Activated naive CD4-positive, alpha-beta T cell treated with anti-CD3 and anti-CD28 coated beads, Interleukin-2, amount 50 U/mL, for 24 hours (primary cell): ENCODE measurements at regions not wholly inside any gene's neighbourhood (a gene's known extent, or its start where the extent isn't known, plus 50 kb on each side); places are given as distances from the start of the nearest gene placed in this dataset.

Experiments
- H3K27ac Mint-ChIP-seq: one replicate; pipeline ENCODE4 v1.8.0; 2021; ENCODE audit warnings: mild to moderate bottlenecking, mixed read lengths
- H3K27me3 Mint-ChIP-seq: one replicate; pipeline ENCODE4 v1.8.0; 2021; ENCODE audit warnings: mixed read lengths
- H3K36me3 Mint-ChIP-seq: one replicate; pipeline ENCODE4 v1.8.0; 2021; ENCODE audit warnings: mixed read lengths
- H3K4me1 Mint-ChIP-seq: one replicate; pipeline ENCODE4 v1.8.0; 2021; ENCODE audit warnings: mixed read lengths
- H3K4me3 Mint-ChIP-seq: one replicate; pipeline ENCODE4 v1.8.0; 2021; ENCODE audit warnings: mild to moderate bottlenecking, mixed read lengths
- H3K9me3 Mint-ChIP-seq: one replicate; pipeline ENCODE4 v1.8.0; 2021; ENCODE audit warnings: mixed read lengths

DNA sequence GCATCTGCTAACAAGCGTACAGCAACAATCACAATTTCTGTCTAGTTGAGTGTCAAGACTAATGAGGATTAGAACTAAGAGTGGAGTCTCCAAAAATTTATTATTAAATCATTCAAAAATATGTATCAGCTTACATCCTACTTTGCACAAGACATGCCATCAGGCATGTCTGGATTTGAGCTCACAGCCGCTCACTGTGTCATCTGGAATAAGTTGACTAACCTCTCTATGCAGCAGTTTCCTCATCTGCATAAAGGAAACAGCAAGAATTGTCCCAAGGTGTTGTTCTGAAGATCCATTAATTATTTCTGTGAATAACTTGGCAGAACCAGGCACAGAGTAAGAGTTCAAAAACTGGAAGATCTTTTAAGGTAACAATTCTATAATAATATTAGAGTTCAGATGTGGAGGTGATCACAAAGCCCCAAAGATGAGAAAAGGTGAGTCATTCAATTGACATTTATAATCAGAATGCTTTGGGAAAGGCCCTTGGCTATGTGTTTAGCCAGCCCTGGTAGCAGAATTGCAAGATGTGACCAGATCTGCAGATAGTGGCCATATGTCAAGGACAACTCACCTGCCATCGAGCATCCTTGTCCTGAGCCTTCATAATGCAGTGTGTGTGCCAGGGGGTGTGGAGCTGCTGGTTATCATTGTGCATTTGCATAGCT, 264.0 kb downstream of the FOXA2 start:
- H3K9me3 Mint-ChIP-seq: no peaks in the 10 kb centered on the region
- no peaks in the 10 kb centered on the region for H3K36me3 Mint-ChIP-seq
- H3K4me1 Mint-ChIP-seq: no peaks in the 10 kb centered on the region
- H3K27me3 Mint-ChIP-seq: no peaks in the 10 kb centered on the region
- H3K27ac Mint-ChIP-seq: no peak overlapping the region
- no peak overlapping the region for H3K4me3 Mint-ChIP-seq

DNA sequence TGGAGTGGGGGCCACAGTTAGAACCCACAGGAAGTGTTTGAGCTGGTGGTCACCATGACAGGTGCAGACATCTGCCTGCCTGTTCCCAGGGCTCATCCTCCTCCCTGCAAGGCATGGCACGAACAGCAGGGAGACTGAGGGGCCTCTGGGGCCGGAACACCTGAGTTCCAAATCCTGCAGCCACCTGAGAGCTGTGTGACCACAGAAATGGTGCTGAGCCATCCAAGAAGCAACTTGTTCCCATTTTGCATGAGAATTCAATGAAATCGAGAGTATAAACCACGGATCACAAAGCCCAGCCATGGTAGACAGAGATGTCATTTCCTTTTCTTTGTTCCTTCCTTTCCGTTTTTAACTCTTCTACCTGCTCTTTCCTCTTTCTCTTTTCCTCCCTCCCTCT, 268.6 kb downstream of the FOXA2 start:
- H3K9me3 Mint-ChIP-seq: peaks cover 4% of the 10 kb centered on the region
- H3K27me3 Mint-ChIP-seq: no peaks in the 10 kb centered on the region
- H3K4me1 Mint-ChIP-seq: no peaks in the 10 kb centered on the region
- H3K4me3 Mint-ChIP-seq: no peak overlapping the region
- no peaks in the 10 kb centered on the region for H3K36me3 Mint-ChIP-seq
- H3K27ac Mint-ChIP-seq: no peak overlapping the region

DNA sequence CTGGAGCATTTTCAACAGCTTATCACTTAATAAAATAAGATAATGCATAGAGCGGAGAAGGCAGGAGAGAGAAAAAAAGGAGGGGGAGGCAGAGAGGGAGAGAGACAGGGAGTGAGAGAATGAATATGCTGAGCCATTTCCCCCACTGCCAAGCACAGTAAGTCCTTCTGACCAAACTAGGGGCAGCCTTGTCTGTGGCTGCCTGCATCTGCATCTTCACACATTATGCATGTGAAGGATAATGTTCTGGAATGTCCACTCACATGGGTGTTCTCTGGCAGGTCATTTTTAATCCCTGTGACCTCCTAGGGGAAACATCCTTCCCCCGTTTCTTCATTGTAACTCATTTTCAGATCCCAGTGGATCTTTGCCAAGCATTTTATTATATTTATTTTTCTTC, 269.3 kb downstream of the FOXA2 start:
- no peaks in the 10 kb centered on the region for H3K27me3 Mint-ChIP-seq
- H3K4me1 Mint-ChIP-seq: no peaks in the 10 kb centered on the region
- H3K9me3 Mint-ChIP-seq: peaks cover 4% of the 10 kb centered on the region
- H3K27ac Mint-ChIP-seq: no peak overlapping the region
- no peaks in the 10 kb centered on the region for H3K36me3 Mint-ChIP-seq
- H3K4me3 Mint-ChIP-seq: no peak overlapping the region

DNA sequence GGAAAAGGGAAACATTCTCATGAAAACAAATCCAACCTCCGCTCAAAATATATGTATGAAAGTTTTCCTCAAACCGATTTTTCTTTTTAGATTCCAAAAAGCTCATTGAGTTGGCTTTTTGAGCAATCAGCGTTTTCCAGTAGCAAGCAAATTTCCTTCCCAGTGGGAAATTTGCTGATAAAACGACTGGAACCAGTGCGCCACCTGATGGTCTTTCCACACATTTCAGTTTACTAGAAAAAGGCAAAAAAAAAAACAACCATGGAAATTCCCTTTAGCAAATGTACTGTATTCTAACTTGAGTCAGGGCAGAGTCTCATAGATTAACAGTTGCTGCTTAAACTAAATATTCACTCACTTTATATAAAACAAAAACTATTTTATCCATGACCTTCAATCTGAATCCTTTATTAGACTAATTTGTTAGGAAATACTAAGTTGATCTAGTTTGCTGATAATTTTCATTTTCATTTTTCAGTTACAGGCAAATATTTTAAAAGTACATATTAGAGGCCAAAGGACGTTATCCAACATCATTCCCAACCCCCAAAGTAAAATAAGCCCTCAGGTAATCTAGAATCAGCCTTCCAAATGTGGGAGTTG, 271.5 kb downstream of the FOXA2 start:
- Mint-ChIP-seq H3K4me1 (no peaks in the 10 kb centered on the region), H3K36me3 (no peaks in the 10 kb centered on the region), H3K27me3 (no peaks in the 10 kb centered on the region), H3K9me3 (peaks cover 4% of the 10 kb centered on the region), H3K27ac (no peak overlapping the region), H3K4me3 (no peak overlapping the region)

DNA sequence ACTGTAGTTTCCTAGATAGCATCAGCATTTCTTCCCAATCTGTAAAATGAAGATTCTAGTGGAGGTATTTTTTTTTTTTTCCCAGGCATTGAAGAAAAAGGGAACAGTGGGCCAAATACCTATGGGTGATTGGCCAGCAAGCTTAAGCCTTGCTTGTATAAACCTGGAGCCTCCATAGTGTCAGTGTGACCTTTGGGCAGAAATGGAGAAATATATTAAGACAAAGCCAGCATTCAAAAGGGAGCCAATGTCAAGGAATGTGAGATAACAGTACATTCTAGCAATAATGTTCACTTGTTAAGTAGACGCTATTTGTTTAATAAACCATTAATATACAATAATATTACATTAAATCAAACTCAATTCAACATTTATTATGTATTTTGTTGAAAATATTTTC, 275.4 kb downstream of the FOXA2 start:
- Mint-ChIP-seq H3K27ac (no peak overlapping the region), H3K27me3 (no peaks in the 10 kb centered on the region), H3K4me3 (no peak overlapping the region), H3K9me3 (peaks cover 4% of the 10 kb centered on the region), H3K36me3 (no peaks in the 10 kb centered on the region), H3K4me1 (no peaks in the 10 kb centered on the region)

DNA sequence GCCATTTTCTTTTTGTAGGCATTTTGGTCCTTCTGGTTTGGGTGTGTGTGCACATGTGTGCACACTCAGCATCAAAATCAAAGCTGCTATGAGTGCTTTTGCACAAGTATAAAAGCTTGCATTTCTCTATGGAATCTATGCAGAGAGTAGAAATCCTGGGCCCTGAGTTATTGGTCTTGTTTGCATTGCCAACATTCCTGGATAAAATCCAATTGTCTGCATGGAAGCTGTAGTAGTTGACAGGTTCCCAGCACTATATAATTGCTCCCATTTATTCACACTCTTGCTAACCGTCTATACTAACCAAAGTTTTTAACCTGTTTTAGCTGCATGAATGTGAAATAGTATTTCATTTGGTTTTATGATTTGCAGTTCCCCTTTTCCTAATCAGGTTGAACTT, 277.0 kb downstream of the FOXA2 start:
- Mint-ChIP-seq H3K27me3 (no peaks in the 10 kb centered on the region), H3K27ac (no peak overlapping the region), H3K36me3 (no peaks in the 10 kb centered on the region), H3K4me1 (no peaks in the 10 kb centered on the region), H3K4me3 (no peak overlapping the region), H3K9me3 (no peaks in the 10 kb centered on the region)

DNA sequence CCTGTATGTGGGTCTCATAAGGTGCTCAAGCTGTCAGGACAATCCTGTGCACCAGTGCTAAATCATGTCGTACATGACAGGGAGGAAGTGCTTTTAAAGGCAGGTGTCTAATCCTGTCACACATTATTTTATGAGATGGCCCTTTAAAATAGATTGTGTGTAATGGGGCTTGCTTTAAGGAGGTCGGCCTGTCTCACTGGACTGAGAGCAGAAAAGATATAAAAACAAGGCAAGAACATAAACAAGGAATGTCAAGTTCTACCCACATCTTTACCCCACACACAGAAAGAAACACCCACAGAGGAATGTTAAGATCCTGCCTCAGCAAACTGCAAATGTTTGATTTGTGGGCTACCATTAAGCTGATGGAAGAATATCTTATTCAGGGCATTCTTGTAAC, 279.0 kb downstream of the FOXA2 start:
- Mint-ChIP-seq H3K27me3 (no peaks in the 10 kb centered on the region), H3K4me3 (no peak overlapping the region), H3K9me3 (no peaks in the 10 kb centered on the region), H3K4me1 (no peaks in the 10 kb centered on the region), H3K36me3 (no peaks in the 10 kb centered on the region), H3K27ac (no peak overlapping the region)

DNA sequence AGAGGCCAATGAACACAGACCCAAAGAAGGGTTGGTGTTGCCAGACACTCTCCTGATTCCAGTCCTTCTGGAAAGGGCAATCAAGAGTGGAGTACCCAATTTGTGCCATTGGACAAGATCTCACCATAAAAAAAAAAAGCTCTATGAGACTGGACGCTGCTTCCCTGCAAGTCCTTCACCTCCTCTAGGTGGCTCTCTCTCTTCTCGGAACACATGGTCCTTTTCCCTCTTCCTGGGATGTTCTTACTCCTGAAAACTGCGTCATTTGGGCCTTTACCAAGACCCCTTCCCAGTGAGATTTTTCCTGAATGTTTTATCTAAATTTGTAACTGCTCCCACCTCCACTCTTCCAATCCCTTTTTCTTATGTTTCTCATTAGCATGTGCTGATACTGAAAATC, 280.8 kb downstream of the FOXA2 start:
- H3K9me3 Mint-ChIP-seq: no peaks in the 10 kb centered on the region
- H3K4me1 Mint-ChIP-seq: no peaks in the 10 kb centered on the region
- no peaks in the 10 kb centered on the region for H3K27me3 Mint-ChIP-seq
- H3K27ac Mint-ChIP-seq: no peak overlapping the region
- H3K4me3 Mint-ChIP-seq: no peak overlapping the region
- H3K36me3 Mint-ChIP-seq: no peaks in the 10 kb centered on the region

DNA sequence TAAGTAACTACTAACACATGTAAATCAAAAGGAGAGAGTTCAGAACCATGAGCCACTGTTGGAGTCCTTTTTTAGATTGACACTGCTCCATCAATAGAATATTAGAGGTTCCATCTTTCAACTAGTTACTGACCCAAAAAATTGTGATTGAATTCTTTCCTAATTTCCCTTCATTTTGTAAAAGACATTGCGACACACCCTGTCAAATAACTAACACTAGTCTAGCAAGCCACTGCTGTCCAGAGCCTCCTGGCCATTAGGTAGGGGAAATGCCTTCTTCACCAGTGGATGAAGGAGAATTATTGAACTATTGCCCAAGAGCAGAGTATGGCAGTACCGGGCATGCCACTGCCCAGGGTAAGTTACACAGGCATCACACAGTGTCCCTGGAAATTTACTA, 282.3 kb downstream of the FOXA2 start:
- Mint-ChIP-seq H3K4me1 (no peaks in the 10 kb centered on the region), H3K9me3 (no peaks in the 10 kb centered on the region), H3K27ac (no peak overlapping the region), H3K4me3 (no peak overlapping the region), H3K27me3 (no peaks in the 10 kb centered on the region), H3K36me3 (no peaks in the 10 kb centered on the region)

DNA sequence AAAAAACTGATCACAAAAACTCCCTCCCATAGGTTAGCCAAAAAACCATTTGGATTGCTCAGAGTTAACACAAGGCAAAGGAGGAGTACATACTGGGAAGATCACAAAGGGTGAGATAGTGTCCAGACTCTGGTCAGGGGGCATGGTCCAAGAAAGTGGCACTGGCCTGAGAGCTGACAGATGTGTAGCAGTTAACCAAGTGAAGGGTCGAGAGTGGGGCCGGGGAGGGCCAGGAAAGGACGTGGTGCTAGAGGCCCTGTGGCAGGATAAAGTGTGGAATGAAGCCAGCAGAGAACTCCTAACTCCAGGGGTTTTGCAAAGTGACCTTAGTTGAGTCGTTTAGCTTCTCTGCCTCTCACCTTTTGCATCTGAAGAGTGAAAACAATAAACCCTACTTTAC, 290.5 kb downstream of the FOXA2 start:
- Mint-ChIP-seq H3K4me3 (no peak overlapping the region), H3K9me3 (peaks cover 5% of the 10 kb centered on the region), H3K27ac (no peak overlapping the region), H3K36me3 (no peaks in the 10 kb centered on the region), H3K27me3 (no peaks in the 10 kb centered on the region), H3K4me1 (no peaks in the 10 kb centered on the region)

DNA sequence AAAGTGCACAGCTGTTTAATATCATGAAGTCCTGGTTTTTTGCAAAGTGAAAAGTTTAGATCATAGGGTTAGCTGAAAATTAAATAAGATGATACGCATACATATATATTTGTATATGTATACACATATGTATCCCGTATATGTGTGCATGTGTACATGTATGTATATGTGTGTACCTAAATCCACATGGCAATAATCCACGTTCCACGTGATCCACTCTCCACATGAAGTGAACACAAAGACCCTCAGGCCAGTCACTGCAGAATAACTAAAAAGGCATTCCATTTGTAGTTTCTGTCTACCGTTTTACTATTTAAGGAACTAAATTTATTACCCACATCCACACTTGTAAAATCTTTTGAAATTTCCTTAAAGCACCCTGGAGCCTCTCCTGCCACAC, 294.9 kb downstream of the FOXA2 start:
- no peaks in the 10 kb centered on the region for H3K9me3 Mint-ChIP-seq
- no peaks in the 10 kb centered on the region for H3K27me3 Mint-ChIP-seq
- no peak overlapping the region for H3K27ac Mint-ChIP-seq
- H3K36me3 Mint-ChIP-seq: no peaks in the 10 kb centered on the region
- no peaks in the 10 kb centered on the region for H3K4me1 Mint-ChIP-seq
- H3K4me3 Mint-ChIP-seq: no peak overlapping the region

DNA sequence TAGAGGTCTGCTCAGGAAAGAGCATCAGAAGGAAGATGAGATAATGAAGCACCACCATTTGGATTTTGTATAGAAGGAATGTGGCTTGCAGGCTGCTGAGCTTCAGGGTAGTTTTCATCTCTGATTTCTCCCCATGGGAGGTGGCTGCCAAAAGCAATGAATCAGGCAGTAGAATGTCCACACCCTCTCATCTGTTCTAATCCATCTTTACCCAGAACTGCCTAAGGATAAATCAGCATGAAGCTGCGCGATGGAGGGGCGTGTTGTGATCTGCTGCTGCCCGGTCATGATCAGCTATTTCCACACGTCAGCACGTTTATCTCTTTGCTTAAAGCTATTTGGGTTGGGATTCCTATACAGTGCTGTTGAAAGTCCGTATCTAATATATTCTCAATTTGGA, 295.4 kb downstream of the FOXA2 start:
- Mint-ChIP-seq H3K36me3 (no peaks in the 10 kb centered on the region), H3K4me1 (no peaks in the 10 kb centered on the region), H3K4me3 (no peak overlapping the region), H3K27ac (no peak overlapping the region), H3K9me3 (no peaks in the 10 kb centered on the region), H3K27me3 (no peaks in the 10 kb centered on the region)

DNA sequence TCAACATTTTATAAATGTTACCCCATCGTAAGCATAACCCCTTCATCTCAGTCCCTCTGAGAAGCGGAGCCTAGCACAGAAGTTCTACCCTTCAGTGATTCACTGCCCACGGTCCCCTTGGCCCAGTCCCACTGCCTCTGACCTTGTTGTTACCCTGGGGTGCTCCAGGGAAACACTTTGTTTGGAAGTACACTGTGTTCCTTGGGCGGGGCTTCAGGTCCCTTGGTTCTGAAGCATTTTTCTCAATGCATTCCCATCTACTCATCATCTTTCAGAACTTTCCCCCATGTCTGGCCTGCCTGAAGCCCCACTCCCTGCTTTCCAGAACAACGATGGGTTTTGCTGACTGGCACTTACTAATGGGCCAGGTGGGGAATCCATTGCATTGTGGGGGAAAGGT, 296.2 kb downstream of the FOXA2 start:
- H3K9me3 Mint-ChIP-seq: peaks cover under 1% of the 10 kb centered on the region
- H3K27me3 Mint-ChIP-seq: no peaks in the 10 kb centered on the region
- no peaks in the 10 kb centered on the region for H3K36me3 Mint-ChIP-seq
- no peak overlapping the region for H3K27ac Mint-ChIP-seq
- no peaks in the 10 kb centered on the region for H3K4me1 Mint-ChIP-seq
- no peak overlapping the region for H3K4me3 Mint-ChIP-seq

DNA sequence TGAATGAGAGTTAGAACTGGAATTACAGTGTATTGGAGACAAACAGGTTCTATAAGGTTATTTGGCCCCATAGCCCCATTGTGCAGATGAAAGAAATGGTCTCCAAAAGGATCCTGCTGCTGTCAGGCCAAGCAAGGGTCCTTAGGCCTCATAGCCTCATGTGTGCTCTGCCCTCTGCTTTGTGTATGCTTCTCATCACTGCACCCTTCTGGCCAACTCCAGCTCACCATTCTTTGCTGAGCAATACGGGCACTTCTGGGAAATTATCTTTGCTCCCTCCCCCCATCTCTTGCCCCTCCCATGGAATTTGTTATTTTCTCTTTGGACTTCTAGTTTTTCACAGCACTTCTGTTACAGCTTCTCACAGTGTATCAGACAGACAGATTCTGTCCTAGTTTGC, 298.8 kb downstream of the FOXA2 start:
- no peaks in the 10 kb centered on the region for H3K27me3 Mint-ChIP-seq
- H3K9me3 Mint-ChIP-seq: peaks cover 5% of the 10 kb centered on the region
- no peaks in the 10 kb centered on the region for H3K4me1 Mint-ChIP-seq
- no peak overlapping the region for H3K4me3 Mint-ChIP-seq
- H3K36me3 Mint-ChIP-seq: no peaks in the 10 kb centered on the region
- no peak overlapping the region for H3K27ac Mint-ChIP-seq

DNA sequence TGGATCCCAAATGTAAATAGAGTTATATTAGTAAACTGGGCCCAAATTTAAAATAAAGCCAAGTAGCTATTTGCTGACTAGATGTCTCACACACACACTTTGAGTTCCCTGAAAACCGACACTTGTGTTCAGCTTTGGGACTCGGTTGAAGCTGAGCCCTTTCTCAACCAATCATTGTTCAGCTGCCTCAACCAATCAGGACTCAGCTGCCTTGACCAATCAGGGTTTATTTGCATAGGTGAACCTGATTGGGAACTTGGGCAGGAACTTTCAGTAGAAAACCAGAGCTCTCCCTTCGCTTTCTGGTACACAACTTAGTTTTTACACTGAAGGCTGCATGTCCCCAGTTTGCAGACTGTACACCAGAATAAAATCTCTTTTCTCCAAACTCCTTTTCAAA, 301.7 kb downstream of the FOXA2 start:
- no peaks in the 10 kb centered on the region for H3K36me3 Mint-ChIP-seq
- H3K4me1 Mint-ChIP-seq: no peaks in the 10 kb centered on the region
- H3K27ac Mint-ChIP-seq: no peak overlapping the region
- H3K27me3 Mint-ChIP-seq: no peaks in the 10 kb centered on the region
- no peak overlapping the region for H3K4me3 Mint-ChIP-seq
- H3K9me3 Mint-ChIP-seq: peaks cover 5% of the 10 kb centered on the region

DNA sequence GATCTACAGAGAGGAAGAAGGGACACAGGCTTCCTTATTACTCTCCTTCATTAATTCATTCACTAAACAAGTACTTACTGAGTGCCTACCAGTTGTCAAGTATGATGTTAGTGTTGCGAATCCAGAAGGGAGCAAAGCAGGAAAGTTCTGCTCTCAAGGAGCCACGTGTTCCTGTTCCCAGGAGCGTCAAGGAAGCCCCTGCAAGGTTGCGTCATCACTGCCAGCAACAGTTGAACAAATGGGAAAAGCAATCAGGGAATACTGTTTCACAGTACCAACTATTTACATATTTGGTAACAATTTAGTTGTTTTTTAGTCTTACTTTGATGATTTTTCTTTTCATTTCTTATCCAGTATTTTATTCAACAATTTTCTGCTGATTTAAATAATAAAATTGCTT, 310.0 kb downstream of the FOXA2 start:
- H3K4me1 Mint-ChIP-seq: no peaks in the 10 kb centered on the region
- H3K9me3 Mint-ChIP-seq: peaks cover 5% of the 10 kb centered on the region
- H3K36me3 Mint-ChIP-seq: no peaks in the 10 kb centered on the region
- H3K27me3 Mint-ChIP-seq: no peaks in the 10 kb centered on the region
- no peak overlapping the region for H3K4me3 Mint-ChIP-seq
- no peak overlapping the region for H3K27ac Mint-ChIP-seq

DNA sequence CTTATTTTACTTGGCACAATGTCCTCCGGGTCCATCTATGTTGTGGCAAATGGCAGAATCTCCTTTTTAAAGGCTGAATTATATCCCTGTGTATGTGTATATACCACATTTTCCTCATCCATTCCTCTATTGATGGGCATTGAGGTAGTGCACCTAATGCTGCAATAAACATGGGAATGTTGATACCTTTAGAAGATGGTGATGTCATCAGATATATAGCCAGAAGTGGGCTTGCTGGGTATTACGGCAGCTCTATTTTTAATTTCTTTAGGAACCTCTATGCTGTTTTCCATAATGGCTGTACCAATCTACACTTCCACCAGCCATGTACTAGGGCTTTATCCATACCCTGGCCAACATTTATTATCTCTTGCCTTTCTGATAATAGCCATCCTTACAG, 315.7 kb downstream of the FOXA2 start:
- no peak overlapping the region for H3K27ac Mint-ChIP-seq
- no peaks in the 10 kb centered on the region for H3K36me3 Mint-ChIP-seq
- peaks cover 8% of the 10 kb centered on the region for H3K9me3 Mint-ChIP-seq
- H3K27me3 Mint-ChIP-seq: no peaks in the 10 kb centered on the region
- H3K4me1 Mint-ChIP-seq: no peaks in the 10 kb centered on the region
- H3K4me3 Mint-ChIP-seq: no peak overlapping the region
